ENCODE measurements at regions not wholly inside any gene's neighbourhood (a gene's known extent, or its start where the extent isn't known, plus 50 kb on each side); places are given as distances from the start of the nearest gene placed in this dataset.

- no peak for DNase-seq
Measured at GRCh38 chrX:35858361-35858760, 60.2 kb downstream of the MAGEB16 start.

GRCh38 chrX:35858906-35859305, 60.6 kb upstream of the CFAP47 start:
- no peak for DNase-seq

GRCh38 chrX:35868501-35868900, 51.0 kb upstream of the CFAP47 start:
- peak; percentile 55 to 60 for DNase-seq

Measured in inflammatory macrophage treated with lipopolysaccharide for 1 hour (primary cell).